ENCODE measurements at regions not wholly inside any gene's neighbourhood (a gene's known extent, or its start where the extent isn't known, plus 50 kb on each side); places are given as distances from the start of the nearest gene placed in this dataset.
"Not testable (repeated sequence)": the region's sequence is repeated elsewhere in the genome, so short reads cannot be mapped to it uniquely, and the experiment has no call there.

DNA sequence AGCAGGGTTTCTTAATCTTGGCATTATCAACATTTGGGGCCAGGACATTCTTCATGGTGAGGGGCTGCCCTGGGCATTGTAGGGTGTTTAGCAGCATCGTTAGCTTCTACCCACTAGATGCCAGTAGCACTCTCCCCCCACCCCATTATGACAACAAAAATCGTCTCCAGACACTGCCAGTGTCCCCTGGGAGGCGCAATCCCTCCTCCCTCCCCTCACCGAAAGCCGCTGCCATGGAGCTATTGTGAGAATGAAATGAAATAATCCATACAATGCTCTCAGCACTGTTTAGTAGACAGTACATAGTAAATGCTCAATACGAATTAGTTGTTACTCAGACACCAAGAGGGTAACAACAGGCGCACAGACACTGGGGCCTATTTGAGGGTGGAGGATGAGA lies 502.9 kb downstream of the NPIPA7 start:
- DNase-seq (ENCODE audit: low spot score), result no peak

DNA sequence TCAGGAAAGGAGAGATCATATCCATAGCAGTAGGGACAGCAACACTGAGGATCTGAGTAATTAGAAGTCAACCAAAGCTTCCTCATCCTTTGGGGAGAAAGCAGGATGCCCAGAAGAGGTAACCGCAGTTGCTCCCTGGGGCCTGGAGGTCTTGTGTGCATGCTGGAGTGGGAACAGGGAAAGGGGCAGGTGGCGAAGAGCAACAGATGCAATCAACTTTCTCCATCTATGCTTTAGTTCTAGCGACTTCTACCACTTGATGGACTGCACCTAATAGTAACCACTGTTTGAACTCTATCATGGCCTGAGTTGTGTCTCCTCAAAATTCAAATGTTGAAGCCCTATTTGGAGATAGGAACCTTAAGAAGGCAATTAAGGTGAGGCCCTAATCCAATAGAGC lies 503.8 kb downstream of the NPIPA7 start:
- DNase-seq (ENCODE audit: low spot score), result no peak

DNA sequence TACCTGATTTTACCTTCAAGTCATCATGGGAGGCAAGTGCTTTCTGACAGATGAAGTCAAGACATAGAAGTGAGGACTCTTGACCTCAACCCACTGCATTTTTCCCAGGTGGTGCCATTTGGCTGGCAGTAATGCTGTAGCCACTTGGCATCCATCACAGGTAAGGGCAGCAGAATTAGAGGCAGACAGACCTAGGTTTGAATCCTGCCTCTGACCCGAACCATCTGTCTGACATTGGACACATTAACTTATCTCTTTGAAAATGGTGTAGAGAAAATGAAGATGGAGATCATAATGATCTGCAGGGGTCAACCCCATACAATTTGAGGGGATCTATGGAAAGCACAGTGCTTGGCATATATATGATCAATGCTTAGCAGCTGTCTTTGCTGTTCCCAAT lies 505.5 kb downstream of the NPIPA7 start:
- DNase-seq (ENCODE audit: low spot score), result no peak

DNA sequence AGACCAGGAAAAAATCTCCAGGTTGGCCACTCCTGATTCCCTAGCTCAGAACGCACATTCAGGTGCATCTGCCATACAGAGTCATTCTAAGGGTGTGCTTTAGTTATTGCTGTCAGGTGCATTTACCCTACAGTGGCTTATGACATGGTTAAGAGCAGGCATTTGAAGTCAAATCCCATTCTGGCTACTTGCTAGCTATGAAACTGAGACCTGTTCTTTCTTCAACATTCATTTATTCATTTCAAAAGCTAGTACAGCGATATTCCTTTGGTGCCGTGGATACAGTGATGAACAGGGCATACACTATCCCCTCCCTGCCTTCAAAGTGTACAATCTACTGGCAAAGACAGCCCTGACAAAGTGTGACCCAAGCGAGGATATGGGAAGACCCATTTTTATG lies 508.3 kb downstream of the NPIPA7 start:
- DNase-seq (ENCODE audit: low spot score), result no peak

DNA sequence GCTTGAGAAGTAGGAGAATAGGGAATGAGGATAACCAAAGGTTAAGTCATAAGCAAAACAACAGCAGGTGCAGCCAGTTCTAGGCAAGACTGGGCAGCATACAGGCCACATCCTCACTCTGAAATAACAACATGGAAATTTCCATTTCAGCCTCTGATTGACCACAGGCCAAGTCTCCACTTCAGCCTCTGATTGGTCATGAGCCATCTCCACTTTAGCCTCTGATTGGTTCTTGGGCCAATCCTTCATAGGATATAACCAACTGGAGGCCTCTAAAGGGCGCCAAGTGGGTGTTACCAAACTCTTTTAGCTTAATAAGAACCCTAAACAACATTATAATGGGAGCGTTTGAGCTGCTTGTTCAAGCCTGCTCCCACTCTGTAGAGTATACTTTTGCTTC lies 512.0 kb downstream of the NPIPA7 start:
- no peak for DNase-seq (ENCODE audit: low spot score)

DNA sequence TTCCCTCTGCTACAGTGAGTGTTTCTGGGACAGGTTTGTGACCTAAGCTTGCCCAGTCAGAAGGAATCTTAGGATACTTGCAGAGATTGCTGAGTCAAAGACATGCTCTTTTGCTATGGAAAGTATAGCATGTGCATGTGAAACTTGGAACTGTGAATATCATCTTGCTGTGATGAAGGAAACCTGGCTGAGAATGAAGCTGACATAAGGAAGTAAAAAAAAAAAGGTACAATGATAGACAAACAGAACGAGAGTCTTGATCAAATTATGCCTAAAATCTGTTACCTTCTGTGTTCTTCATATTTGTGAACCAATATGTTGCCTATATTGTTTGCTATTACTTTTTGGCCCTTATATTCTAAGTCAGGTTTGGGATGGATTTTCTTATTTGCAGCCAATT lies 525.7 kb downstream of the NPIPA7 start:
- DNase-seq (ENCODE audit: low spot score), result no peak

DNA sequence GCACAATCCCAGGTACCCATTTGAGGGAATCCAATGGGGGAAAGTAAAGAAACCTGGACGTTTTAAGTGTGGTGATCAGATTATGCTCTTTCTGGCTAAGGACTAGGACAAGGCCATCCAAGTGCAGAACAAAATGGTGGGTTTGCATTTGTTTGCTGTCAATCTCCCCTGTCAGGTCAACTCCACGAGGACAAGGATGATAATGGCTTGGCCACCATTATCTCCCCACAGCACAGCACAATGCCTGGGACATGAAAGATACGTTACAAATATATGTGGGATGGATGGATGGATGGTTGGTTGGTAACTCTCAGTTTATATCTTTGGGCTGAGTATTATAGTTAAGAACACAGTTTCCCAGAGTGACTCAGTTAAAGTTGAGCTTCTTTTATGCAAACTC lies 526.9 kb downstream of the NPIPA7 start:
- DNase-seq (ENCODE audit: low spot score), result no peak

DNA sequence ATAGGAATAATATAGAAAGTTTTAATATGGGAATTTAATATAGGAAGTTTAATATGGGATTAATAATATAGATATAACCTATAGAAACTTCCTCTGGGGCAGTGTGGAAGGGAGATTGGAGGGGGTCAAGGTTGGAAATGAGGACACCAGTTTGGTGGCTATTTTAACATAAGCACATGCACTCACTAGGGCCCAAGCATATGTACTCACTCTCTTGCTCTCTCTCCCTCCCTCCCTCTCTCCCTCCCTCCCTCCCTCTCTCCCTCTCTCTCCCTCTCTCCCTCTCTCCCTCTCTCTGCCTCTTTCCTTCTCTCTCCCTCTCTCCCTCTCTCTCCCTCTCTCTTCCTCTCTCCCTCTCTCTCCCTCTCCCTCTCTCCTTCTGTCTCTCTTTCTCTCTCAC lies 528.1 kb downstream of the NPIPA7 start:
- DNase-seq (ENCODE audit: low spot score), result no peak

DNA sequence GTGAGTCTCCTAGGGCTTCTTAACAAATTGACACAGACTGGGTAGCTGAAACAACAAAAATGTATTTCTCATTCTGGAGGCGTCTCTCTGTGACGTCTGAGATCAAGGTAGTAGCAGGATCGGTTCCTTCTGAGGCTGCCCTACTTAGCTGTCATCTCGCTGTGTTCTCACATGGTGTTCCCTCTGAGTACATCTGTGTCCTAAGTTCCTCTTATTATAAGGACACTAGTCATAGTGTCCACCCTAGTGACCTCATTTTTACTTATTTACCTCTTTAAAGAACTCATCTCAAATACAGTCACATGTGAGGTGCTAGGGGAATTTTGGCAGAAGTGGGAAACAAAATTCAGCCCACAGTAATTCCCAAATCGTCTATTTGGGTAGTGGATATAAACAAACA lies 529.1 kb downstream of the NPIPA7 start:
- no peak for DNase-seq (ENCODE audit: low spot score)

DNA sequence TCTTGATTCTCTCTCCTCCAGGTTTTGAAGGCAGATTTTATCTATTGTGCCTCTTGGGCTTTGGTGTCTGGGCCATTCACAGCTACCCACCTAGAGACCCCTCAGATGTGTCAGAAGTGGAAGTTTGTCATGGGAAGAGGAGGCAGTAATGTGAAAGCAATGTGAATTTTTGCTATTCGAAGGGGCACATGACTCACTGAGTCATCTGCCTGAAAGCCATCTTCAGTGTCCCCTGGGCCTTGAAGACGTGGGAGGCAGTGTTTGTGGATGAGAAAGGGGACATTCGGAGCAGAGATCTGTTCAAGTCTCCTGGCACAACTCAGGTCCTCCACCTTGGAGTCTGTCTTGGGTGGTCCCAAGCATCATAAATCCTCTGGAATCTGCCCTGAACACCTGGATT lies 530.2 kb downstream of the NPIPA7 start:
- no peak for DNase-seq (ENCODE audit: low spot score)

DNA sequence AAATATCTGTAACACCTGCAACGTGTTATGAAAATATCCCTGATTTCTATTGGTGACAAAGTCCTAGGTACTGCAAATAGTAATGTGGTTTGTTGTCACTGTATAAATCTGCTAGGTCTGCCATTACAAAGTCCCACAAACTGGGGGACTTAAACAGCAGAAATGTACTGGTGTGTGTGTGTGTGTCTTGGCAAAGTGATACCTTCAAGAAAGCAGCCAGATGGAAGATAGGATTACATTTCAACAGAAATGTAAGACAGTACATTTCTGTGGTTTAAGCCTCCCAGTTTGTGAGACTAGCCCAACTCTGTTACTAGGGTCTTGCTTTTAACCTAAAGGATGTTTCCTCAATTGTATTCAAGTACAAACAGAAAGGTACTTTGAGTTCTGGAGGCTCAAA lies 531.7 kb downstream of the NPIPA7 start:
- DNase-seq (ENCODE audit: low spot score), result no peak

DNA sequence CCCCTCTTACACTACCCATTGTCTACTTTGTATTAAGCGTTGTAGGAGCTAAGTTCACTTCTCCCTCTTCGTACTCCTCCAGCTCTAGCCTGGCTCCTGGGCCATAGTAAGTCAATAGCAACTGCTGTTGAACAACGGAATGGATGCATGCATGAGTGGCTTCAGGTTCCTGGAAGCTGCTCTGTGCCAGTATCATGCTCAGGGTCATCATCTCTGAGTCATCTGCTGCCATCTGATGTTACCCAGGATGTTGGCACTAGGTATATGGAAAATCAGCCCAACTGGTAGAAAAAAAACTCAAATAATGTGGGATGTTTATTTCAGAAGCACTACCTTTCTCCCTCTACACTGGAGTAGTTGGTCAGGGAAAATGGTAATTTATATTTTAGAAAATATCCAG lies 536.8 kb downstream of the NPIPA7 start:
- DNase-seq (ENCODE audit: low spot score), result no peak

DNA sequence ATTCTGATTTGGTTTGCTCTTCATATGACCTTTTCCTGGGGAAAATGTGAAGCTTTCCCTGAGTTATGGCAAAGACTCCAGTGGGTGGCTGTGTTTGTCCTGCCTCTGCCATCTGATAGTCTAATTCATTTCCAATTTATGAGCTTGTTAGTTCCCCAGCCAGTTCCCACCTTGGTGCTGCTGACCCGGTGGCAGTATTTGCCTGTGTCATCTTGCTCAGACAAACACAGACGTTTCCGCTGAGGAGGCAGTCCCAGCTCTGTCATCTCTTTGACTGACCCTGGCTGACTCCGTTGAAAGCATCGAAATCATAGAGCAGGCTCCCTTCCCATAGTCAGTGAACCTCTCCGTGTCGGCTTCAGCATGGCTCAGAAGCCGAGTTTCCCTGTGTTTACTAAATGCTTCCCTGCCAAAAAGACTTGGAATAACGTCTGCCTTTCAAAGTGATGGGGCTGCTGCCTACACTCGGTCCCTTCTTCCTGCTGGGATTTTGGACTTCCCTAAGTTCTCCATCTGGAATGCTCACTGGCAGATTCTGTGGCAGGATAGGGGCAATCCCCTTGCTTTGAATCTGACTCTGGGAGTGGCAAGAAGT lies 538.3 kb downstream of the NPIPA7 start:
- DNase-seq (ENCODE audit: low spot score), result no peak

DNA sequence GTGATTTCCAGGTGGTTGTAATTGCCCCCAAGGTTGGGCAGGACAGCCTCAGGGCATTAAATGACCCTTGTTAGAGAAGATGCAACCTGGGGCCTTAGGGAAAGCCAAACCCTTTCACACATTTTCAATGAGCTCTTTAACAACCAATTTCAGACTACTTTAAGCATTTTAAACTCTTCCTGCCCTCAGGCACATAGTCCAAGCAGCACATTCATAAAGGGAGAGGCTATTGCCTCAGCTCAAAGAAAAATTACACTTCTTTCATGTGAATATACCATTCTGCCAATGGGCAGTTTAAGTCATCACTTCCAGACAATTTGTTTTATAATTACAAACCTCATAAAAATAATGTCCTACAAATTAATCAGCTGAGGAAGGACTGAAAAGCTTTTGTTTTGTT lies 544.5 kb downstream of the NPIPA7 start:
- DNase-seq (ENCODE audit: low spot score), result no peak

DNA sequence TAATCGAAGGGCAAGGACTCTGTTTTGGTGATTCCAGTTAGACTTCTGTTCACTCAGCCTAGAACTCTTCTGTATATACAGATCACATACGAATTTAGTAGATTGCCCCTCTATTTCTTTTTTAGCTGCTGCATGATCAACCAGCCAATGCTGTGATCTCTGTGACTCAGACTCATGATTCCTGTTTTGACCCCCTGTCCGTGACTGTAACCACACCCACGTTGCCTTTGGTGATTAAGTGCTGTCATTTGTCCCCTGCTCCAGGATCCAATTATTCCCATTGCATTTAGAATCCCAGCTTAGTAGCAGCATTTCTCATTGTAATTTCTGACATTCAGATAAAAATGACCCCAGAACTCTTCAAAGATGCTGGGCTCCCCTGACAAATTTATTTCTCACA lies 545.7 kb downstream of the NPIPA7 start:
- DNase-seq (ENCODE audit: low spot score), result peak; percentile 8

DNA sequence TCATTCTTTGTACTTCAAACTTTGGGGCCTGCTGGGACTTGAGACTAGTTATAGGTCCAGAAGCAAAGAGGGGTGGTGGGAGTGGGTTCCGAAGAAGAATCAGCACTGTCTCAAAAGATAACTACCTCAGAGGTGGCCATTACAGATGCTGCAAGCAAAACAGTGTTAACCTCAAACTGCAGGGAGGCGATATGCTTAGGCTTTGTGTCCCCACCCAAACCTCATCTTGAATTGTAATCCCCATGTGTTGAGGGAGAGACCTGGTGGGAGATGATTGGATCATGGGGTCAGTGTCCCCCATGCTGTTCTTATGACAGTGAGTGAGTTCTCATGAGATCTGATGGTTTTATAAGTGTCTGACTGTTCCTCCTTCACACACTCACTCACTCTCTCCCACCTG lies 545.3 kb downstream of the XYLT1 start:
- no peak for DNase-seq (ENCODE audit: low spot score)

DNA sequence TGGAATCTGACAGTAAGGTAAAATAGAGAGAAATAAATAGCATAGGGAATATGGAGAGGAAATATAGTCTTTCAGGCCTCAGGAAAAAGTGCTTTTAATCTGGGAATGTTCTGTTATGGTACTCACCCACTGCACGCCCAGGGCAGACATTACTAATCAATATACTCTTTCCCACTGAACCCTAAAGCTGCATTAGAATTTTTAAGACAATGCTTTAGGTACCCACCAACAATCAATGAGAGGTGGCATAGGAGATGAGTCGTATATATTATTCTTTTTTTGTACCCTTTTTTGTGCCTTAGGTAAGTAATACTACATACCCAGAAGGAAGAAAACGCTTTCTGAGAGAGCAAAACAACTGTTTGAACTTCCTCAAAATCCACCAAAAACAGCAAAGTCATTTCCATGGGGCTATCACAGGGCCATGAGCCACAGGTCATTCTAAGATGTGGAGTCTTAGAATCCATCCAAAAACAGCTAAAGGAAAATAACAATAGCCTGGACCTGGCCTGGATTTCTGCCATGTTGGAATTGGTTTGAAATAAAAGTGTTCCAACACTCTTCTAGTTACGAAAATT lies 542.1 kb downstream of the XYLT1 start:
- DNase-seq (ENCODE audit: low spot score), result no peak

DNA sequence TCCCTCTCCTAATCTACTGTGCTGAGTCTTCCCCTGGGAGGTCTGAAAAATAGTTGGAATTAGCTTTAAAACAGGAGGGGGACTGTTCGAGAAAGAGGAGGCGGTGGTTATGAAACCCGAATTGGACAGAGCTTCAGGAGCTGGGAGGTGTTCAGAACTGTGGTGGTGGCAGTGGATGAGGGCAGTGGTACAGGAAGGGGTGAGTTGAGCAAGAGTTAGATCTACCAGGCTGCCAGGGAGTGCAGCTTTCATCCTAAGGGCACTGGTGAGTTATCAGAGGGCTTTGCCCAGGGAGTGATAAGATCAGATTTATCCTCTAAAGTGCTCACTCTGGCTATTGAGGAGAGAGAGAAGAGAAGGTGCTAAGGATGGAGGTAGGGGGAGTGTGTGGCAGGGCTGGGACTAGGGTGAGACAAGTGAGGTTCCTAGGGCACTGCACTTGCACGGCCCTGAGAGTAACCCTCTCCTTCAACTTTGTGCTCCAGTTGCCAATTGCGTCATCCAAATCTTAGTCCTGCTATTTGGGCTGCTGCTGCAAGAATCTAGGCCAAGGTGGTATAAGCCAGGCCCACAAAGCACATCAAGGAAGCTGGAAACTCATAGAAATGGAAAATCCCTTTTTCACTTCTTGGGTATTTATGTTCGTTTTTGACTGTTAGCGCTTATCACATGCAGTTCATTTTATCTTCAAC lies 540.3 kb downstream of the XYLT1 start:
- DNase-seq (ENCODE audit: low spot score), result no peak

DNA sequence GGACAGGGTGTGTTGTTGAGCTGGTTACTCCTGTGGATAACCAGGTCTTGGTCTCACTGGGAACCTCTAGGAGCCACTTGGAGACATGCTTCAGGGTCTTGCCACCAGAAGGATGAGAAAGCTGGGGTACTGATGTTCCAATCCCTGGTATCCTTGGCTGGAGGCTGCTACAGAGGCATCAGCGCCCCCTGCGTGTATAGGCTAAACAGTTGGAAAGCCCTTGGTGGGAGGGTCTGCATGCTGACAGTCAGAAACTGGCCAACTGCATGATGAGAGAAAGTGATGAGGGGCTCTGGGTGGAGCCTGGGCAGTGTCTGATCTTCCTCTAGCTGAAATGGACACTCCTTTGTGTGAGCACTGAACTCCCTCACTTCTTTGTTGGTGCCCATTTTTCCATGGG lies 536.9 kb downstream of the XYLT1 start:
- DNase-seq (ENCODE audit: low spot score), result no peak

DNA sequence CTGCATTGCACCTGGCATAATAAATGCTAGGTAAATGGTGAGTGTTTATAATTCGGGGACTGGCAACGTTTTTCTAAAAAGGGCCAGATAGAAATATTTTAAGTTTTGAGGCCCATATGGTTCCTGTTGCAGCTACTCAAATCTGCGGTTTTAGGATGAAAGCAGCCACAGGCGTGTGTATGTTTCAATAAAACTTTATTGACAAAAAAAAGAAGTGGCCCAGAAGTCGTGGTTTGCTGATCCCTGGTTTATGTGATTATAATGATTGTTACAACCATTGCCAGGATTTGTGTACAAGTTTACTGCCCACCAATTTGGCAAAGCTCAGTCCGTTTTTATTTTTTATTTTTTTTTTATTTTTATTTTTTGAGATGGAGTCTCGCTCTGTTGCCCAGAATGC lies 536.1 kb downstream of the XYLT1 start:
- no peak for DNase-seq (ENCODE audit: low spot score)

DNA sequence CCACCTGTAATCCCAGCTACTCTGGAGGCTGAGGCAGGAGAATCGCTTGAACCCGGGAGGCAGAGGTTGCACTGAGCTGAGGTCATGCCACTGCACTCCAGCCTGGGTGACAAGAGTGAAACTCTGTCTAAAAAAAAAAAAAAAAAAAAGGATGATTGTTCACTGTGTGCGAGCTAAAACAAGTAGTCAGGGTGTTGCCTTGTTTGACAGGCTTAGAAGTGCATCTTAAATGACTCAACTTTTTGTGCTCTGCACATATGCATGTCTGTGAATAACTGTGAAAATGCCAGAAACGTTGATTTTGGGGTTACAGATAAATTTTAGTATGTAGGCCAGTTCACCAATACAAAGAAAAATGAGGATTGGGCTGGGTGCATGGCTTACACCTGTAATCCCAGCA lies 534.9 kb downstream of the XYLT1 start:
- DNase-seq (ENCODE audit: low spot score), result not testable (repeated sequence)

DNA sequence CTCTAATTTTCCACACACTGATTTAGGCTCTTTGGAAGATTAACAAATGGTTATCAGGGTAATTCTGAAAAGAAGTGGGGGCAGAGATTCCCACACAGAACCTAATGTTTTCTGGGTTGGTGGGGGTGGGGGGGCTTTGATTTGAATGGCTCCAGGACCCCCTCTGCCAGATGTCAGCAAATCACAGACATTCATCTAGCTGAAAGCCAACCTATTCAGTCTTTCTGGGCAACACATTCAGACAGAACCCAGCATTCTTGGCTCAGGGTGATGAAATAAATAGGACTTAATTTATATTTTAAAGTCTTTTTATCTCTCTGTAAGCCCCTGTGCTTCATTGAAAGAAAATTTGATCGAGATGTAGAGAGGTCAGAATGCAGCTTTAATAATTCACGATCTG lies 533.2 kb downstream of the XYLT1 start:
- no peak for DNase-seq (ENCODE audit: low spot score)

DNA sequence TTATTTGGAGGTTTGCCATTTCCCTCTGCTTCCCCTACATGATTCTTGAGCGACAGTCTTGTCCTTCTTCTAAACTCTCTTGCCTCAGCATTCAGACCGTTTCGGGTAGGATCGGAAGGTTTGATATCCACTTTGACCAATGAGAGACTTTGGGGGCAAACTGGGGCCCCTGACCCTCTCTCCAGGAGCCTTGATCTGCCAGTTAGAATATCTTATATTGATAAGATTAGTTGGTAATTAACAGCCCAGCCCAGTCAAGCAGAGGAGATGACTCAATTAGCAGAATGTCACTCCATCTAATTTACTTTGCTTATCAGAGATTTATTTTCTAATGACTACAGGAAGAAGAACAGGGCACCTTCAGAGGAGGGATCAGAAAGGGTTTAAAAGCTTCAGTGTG lies 532.8 kb downstream of the XYLT1 start:
- no peak for DNase-seq (ENCODE audit: low spot score)

DNA sequence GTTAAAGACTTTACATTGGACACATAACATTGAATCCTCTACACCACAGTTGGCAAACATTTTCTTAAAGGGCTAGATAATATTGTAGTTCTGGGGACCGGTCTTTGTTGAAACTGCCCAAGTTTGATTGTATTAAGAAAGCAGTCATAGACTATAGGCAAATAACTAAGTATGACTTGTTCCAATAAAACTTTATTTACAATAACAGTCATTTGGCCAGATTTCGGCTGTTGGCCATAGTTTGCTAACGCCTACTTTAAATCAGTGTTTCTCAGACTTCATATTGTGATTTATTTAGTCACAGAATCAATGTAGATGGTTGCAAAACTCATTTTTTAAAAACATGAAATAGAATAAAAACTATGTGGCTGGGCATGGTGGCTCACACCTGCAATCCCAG lies 531.8 kb downstream of the XYLT1 start:
- no peak for DNase-seq (ENCODE audit: low spot score)
